ENCODE measurements at regions not wholly inside any gene's neighbourhood (a gene's known extent, or its start where the extent isn't known, plus 50 kb on each side); places are given as distances from the start of the nearest gene placed in this dataset.

- no peak overlapping the region for H3K4me3 ChIP-seq (ENCODE audit: low read depth, low read length)
- CTCF ChIA-PET, result no interaction called here
- no peak for DNase-seq (ENCODE audit: low read depth, low spot score)
- POLR2A ChIA-PET, result no interaction called here
- no peak for TF ChIP-seq CTCF (IDR thresholded peaks at IDR 0.05; ENCODE audit: insufficient read depth, low read length, missing control alignments)
These were observed 96.4 kb upstream of the B3GAT1 start for GRCh38 chr11:134508219-134508990.

- no peak for TF ChIP-seq CTCF (IDR thresholded peaks at IDR 0.05; ENCODE audit: insufficient read depth, low read length, missing control alignments)
- POLR2A ChIA-PET, result no interaction called here
- CTCF ChIA-PET, result no interaction called here
- no peak overlapping the region for H3K4me3 ChIP-seq (ENCODE audit: low read depth, low read length)
- DNase-seq (ENCODE audit: low read depth, low spot score), result no peak
These were observed 94.0 kb upstream of the B3GAT1 start for GRCh38 chr11:134506046-134506445.

DNA sequence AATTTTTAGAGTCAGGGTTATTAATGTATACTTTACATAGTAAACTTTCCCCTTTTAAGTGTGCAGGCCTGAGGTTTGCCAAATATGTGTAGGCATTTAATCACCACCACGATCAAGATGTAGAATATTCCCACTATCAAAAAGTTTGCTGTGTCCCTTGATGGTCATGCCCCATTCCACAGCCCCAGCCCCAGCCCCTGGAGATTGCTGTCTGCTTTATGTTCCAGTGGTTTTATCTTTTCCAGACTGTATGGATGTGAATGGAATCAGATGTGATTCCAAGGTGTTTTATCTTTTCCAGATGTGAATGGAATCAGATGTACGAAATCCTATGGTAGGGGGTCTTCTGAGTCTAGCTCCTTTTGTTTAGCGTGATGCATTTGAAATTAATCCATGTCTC is 93.1 kb upstream of the B3GAT1 start:
- H3K4me3 ChIP-seq (ENCODE audit: low read depth, low read length), result no peak overlapping the region
- DNase-seq (ENCODE audit: low read depth, low spot score), result no peak
- TF ChIP-seq CTCF (IDR thresholded peaks at IDR 0.05; ENCODE audit: insufficient read depth, low read length, missing control alignments), result no peak
- POLR2A ChIA-PET, result no interaction called here
- CTCF ChIA-PET, result no interaction called here

- ChIA-PET CTCF (no interaction called here), POLR2A (no interaction called here)
- no peak overlapping the region for H3K4me3 ChIP-seq (ENCODE audit: low read depth, low read length)
- TF ChIP-seq CTCF (IDR thresholded peaks at IDR 0.05; ENCODE audit: insufficient read depth, low read length, missing control alignments), result no peak
- no peak for DNase-seq (ENCODE audit: low read depth, low spot score)
These were observed 92.3 kb upstream of the B3GAT1 start for GRCh38 chr11:134504146-134504905.

- ChIA-PET POLR2A (no interaction called here), CTCF (no interaction called here)
- H3K4me3 ChIP-seq (ENCODE audit: low read depth, low read length), result no peak overlapping the region
- DNase-seq (ENCODE audit: low read depth, low spot score), result no peak
- no peak for TF ChIP-seq CTCF (IDR thresholded peaks at IDR 0.05; ENCODE audit: insufficient read depth, low read length, missing control alignments)
These were observed 91.6 kb upstream of the B3GAT1 start for GRCh38 chr11:134503596-134503995.

GRCh38 chr11:134503100-134503499 is 91.1 kb upstream of the B3GAT1 start:
- no peak overlapping the region for H3K4me3 ChIP-seq (ENCODE audit: low read depth, low read length)
- DNase-seq (ENCODE audit: low read depth, low spot score), result no peak
- no peak for TF ChIP-seq CTCF (IDR thresholded peaks at IDR 0.05; ENCODE audit: insufficient read depth, low read length, missing control alignments)
- ChIA-PET CTCF (no interaction called here), POLR2A (no interaction called here)

Data from AG04449 (cell line).